Cardiac muscle cell (in vitro differentiated cells and primary cell): ENCODE measurements at regions not wholly inside any gene's neighbourhood (a gene's known extent, or its start where the extent isn't known, plus 50 kb on each side); places are given as distances from the start of the nearest gene placed in this dataset.

Source experiments
- DNase-seq, 2 donors: peaks; one replicate each; pipeline versions ENCODE4 v3.0.0 to v3.0.0-alpha.2; 2010 to 2017; ENCODE audit warnings: low read depth in 1 of 2, low spot score in 1 of 2
- H3K27ac ChIP-seq: fragments of 200-600 bp; sonication (generic); 2 replicates; pipeline ENCODE4 v1.5.1; 2016
- H3K27me3 ChIP-seq: fragments of 200-600 bp; sonication (generic); 2 replicates; pipeline ENCODE4 v1.6.0; 2016; ENCODE audit warnings: control low read depth
- H3K36me3 ChIP-seq: fragments of 200-600 bp; sonication (generic); 2 replicates; pipeline ENCODE4 v1.5.1; 2016; ENCODE audit warnings: control low read depth
- H3K4me1 ChIP-seq: fragments of 200-600 bp; sonication (generic); 2 replicates; pipeline ENCODE4 v1.8.1; 2017; ENCODE audit warnings: low read depth, mild to moderate bottlenecking, mixed run types
- H3K4me3 ChIP-seq: fragments of 200-600 bp; sonication (generic); 2 replicates; pipeline ENCODE4 v1.5.1; 2016; ENCODE audit warnings: mild to moderate bottlenecking
- H3K9me3 ChIP-seq: fragments of 200-600 bp; sonication (generic); 2 replicates; pipeline ENCODE4 v1.5.1; 2017; ENCODE audit warnings: low read depth, mild to moderate bottlenecking, control low read depth
- TF ChIP-seq, protein P1 (sequence below): IDR thresholded peaks from 2 replicates; pipeline ENCODE4 v1.5.1; 2012; ENCODE audit warnings: low read depth, mild to moderate bottlenecking, low read length

DNA sequence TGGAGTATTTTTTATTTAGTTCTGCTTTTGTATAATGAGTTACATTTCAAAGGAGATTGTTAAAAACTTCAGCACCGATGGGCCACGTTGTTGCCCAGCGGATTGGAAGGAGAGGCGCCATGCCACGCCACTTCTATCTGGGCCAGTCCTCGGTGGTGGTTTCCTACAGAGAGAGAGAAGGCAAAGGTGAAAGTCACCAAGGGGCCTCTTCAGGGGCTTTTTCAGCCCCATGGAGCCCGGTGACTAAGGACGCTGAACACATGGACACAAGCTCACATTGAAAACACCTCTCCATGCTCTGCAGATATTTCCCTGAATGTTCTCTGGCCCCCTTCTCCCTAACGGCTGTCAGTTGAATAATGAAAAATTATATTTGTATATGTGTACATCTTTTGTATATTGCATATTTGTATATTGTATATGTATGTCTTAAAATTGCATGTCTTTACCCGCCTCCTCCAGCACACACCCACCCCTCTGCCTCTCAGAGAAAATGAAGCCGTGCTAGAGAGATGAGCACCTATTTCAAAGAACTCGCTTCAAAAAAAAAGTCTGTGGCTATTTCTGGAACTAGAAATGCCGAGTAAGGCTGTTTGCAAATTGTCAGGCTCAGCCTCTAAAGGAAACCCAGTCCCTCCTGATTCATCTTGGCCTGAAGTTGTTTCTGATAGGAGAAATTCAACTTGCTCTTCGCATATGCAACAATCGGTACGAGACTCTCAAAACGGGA lies 91.9 kb upstream of the CDH4 start:
- peaks cover 5% of the 10 kb centered on the region for H3K4me1 ChIP-seq
- H3K4me3 ChIP-seq, result no peak overlapping the region
- H3K36me3 ChIP-seq, result no peaks in the 10 kb centered on the region
- TF ChIP-seq, protein P1, sequence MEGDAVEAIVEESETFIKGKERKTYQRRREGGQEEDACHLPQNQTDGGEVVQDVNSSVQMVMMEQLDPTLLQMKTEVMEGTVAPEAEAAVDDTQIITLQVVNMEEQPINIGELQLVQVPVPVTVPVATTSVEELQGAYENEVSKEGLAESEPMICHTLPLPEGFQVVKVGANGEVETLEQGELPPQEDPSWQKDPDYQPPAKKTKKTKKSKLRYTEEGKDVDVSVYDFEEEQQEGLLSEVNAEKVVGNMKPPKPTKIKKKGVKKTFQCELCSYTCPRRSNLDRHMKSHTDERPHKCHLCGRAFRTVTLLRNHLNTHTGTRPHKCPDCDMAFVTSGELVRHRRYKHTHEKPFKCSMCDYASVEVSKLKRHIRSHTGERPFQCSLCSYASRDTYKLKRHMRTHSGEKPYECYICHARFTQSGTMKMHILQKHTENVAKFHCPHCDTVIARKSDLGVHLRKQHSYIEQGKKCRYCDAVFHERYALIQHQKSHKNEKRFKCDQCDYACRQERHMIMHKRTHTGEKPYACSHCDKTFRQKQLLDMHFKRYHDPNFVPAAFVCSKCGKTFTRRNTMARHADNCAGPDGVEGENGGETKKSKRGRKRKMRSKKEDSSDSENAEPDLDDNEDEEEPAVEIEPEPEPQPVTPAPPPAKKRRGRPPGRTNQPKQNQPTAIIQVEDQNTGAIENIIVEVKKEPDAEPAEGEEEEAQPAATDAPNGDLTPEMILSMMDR, result no peak
- H3K27ac ChIP-seq, result no peak overlapping the region
- H3K27me3 ChIP-seq, result no peaks in the 10 kb centered on the region
- DNase-seq, result peak in 1 of 2 donors; percentile 45
- H3K9me3 ChIP-seq, result no peaks in the 10 kb centered on the region

DNA sequence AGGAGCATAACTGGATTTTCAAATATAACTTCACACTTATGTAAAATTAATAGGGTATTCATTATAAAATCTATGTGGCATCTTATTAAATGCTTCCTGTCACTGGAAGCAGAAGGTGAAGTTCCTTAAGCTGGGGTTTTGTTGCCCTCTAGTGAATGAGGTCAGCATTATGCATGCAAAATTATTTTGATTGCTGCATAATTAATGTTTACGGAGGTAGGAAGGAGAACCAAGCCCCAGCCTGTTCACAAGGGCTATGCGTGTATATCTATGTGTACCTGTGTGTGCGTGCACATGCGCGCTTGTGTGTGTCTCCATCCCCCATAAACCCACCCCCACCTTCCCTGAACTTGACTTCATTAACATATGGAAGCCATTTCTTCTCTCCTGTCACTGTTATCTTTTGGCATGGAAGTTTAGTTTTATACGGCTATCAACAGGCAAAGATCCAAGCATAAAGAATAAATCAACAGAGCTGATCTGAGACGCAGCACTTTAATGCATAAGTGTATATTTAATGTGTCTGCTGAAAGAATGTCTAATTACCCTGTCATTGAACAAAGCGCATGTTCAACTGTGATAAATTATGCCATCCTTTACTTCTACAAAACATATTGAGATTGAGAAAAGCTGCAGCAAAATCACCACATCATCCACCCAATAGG lies 90.2 kb upstream of the CDH4 start:
- Histone ChIP-seq H3K9me3 (no peaks in the 10 kb centered on the region), H3K4me1 (peaks cover 5% of the 10 kb centered on the region), H3K36me3 (no peaks in the 10 kb centered on the region), H3K27me3 (no peaks in the 10 kb centered on the region), H3K4me3 (no peak overlapping the region), H3K27ac (no peak overlapping the region)
- DNase-seq, result no peak
- TF ChIP-seq, protein P1, result no peak

DNA sequence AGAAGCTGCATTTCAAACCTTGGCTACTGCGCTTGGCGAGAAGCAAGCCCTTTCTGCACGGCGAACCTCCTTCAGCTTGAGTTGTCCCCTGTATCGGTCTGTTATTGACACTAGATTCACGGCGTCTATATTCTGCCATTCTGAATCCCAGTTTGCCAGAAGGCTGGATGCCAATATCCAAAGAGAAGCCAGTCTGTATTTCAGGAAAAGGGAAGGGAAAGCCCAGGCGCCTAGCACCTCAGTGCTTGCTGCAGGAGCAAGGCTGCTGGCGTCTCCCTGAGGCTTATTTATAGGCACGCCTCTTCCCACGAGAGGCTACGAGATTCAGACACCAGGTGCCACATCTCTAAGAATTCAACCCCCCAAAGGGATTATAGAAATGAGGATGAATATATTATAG lies 89.6 kb upstream of the CDH4 start:
- Histone ChIP-seq H3K27me3 (no peaks in the 10 kb centered on the region), H3K4me3 (no peak overlapping the region), H3K9me3 (no peaks in the 10 kb centered on the region), H3K36me3 (no peaks in the 10 kb centered on the region), H3K4me1 (peaks cover 5% of the 10 kb centered on the region), H3K27ac (no peak overlapping the region)
- no peak for DNase-seq
- TF ChIP-seq, protein P1, result no peak

DNA sequence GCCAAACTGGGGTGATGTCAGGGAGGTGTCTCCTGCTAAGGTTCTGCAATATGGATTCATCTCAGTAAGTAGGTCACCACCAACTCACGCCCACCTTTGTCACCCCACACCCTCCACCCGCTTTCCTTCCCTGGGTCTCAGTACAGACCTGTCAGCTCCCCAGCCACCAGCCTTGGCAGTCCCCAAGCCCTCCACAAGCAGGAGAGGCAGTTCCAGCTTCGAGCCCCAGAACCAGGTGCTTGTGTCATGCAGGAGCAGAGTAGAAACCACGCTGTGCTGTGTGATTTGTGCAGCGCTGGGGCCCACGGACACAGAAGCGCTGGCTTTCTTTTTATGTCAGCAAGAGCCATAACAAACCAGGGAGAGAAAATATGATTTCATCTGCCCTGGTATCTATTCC lies 89.0 kb upstream of the CDH4 start:
- no peaks in the 10 kb centered on the region for H3K36me3 ChIP-seq
- H3K4me1 ChIP-seq, result peaks cover 5% of the 10 kb centered on the region
- H3K9me3 ChIP-seq, result no peaks in the 10 kb centered on the region
- DNase-seq, result no peak
- TF ChIP-seq, protein P1, result no peak
- H3K27ac ChIP-seq, result no peak overlapping the region
- no peak overlapping the region for H3K4me3 ChIP-seq
- H3K27me3 ChIP-seq, result no peaks in the 10 kb centered on the region

DNA sequence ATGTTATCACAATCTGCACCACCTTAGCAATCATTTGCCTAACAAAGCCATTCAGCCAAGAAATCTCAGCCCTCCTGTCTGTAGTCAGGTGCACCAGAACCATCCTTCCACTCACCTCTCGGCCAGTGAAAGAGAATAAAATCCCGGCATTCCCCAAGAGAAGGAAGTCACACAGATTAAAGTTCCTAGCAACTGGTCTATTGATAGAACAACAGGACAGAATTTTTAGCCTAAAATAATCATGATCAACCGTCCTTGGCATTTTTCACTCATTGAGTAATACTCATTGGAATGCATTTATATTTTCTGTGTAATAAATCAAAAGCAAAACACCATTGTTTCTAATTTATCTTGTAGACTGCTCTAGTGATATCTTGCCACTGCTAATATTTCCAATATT lies 85.7 kb upstream of the CDH4 start:
- no peak overlapping the region for H3K27ac ChIP-seq
- H3K4me3 ChIP-seq, result no peak overlapping the region
- H3K27me3 ChIP-seq, result no peaks in the 10 kb centered on the region
- TF ChIP-seq, protein P1, result no peak
- H3K9me3 ChIP-seq, result no peaks in the 10 kb centered on the region
- DNase-seq, result no peak
- no peaks in the 10 kb centered on the region for H3K4me1 ChIP-seq
- no peaks in the 10 kb centered on the region for H3K36me3 ChIP-seq
